ENCODE measurements at regions not wholly inside any gene's neighbourhood (a gene's known extent, or its start where the extent isn't known, plus 50 kb on each side); places are given as distances from the start of the nearest gene placed in this dataset.
"Not testable (repeated sequence)": the region's sequence is repeated elsewhere in the genome, so short reads cannot be mapped to it uniquely, and the experiment has no call there.

DNA sequence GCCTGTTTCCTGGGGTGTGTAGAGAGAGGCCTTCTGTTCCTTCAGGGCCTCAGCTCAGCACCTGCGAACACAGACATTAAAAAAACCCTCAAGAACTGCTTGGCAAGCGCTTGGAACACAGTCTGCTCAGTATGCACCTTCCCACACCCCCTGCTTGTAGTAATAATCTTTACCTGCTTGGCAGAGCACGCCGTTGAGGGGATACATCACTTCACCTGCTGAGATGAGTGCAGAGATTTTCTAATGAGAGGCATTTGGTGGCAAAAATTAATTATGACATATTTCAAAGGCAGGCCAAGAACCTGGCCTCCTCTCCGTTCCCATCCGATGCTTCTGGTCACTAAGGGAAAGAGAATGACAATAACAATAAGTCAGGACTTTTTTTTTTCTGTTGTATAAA lies 93.4 kb upstream of the DPP6 start:
- H3K27me3 Mint-ChIP-seq; H3K27ac Mint-ChIP-seq; POLR2A ChIA-PET; intact Hi-C loops (cut with DNase I, micrococcal nuclease); CTCF ChIA-PET; ATAC-seq; H3K36me3 Mint-ChIP-seq (ENCODE audit: low read depth); H3K4me1 Mint-ChIP-seq; DNase-seq; H3K9me3 Mint-ChIP-seq (ENCODE audit: low read depth); H3K4me3 Mint-ChIP-seq: not testable (repeated sequence)

DNA sequence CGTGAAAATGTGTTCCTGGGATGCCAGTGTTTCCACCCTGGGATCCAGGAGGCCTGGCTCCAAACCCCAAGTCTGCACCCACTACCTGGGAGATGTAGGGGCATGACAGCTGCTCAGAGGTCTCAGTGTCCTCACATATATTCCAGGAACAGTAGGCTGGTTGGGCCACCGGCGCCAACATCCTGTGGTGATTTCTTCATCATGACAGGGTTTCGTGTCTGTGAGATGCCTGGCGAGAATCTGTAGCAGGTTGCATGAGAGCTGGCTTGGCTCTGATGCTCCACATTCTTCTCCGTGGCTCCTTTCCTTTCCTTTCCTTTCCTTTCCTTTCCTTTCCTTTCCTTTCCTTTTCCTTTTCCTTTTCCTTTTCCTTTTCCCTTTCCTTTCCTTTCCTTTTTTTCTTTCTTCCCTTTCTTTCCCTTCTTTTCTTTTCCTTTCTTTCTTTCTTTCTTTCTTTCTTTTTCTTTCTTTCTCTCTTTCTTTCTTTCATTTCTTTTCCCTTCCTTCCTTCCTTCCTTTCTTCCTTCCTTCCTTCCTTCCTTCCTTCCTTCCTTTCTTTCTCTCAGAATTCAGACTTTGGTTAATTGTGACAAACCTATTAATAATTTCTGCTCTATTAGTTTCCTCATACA lies 87.6 kb upstream of the DPP6 start:
- not testable (repeated sequence) for ATAC-seq; H3K36me3 Mint-ChIP-seq (ENCODE audit: low read depth)

DNA sequence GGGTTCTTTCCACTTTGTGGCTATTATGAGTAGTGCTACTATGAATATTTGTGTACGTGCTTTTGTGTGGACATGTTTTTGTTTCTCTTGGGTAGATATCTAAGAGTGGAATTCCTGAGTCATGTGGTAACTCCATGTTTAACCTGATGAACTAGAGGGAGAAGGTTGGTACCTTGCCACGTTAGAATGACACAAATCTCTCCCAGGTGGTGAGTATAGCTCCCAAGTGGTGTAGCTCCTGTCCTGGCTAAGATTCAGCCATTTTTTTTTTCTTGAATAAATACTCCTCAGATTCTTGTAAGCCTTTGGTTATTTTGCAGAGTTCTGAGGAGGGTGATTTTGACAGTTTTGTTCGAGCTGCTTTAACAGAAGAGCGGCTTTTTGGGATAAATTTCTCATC lies 83.2 kb upstream of the DPP6 start:
- H3K27ac Mint-ChIP-seq, POLR2A ChIA-PET: not testable (repeated sequence)

More for the DNA sequence above, 87.6 kb upstream of the DPP6 start:
- H3K4me3 Mint-ChIP-seq; intact Hi-C loops (cut with DNase I, micrococcal nuclease); H3K27ac Mint-ChIP-seq; H3K27me3 Mint-ChIP-seq; H3K4me1 Mint-ChIP-seq; DNase-seq; POLR2A ChIA-PET; H3K9me3 Mint-ChIP-seq (ENCODE audit: low read depth); CTCF ChIA-PET: not testable (repeated sequence)

DNA sequence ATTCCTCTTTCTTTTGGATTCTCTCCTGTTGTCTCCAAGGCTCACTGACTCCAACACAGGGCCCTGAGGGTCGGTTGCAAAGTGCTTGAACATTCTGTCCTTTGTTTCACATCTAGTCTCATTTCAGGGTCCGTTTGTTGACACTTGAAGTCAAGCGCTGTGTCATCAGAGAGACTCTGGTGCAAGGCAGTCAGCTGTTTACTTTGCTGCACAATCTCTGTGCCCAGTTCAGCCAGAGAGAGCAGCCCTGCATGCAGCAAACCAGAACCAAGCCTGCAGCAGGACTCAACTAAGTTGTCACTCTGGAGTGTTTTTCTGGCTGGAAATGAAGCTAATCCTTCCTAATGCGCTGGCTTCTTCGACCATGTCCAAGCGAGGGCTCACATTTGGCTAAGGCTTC lies 77.6 kb upstream of the DPP6 start:
- H3K36me3 Mint-ChIP-seq (ENCODE audit: low read depth); intact Hi-C loops (cut with DNase I, micrococcal nuclease); DNase-seq; H3K27me3 Mint-ChIP-seq; H3K9me3 Mint-ChIP-seq (ENCODE audit: low read depth); H3K4me1 Mint-ChIP-seq; H3K27ac Mint-ChIP-seq; CTCF ChIA-PET; POLR2A ChIA-PET; ATAC-seq; H3K4me3 Mint-ChIP-seq: not testable (repeated sequence)

More for the DNA sequence above, 83.2 kb upstream of the DPP6 start:
- H3K4me1 Mint-ChIP-seq; CTCF ChIA-PET; H3K9me3 Mint-ChIP-seq (ENCODE audit: low read depth); DNase-seq; ATAC-seq; H3K27me3 Mint-ChIP-seq; intact Hi-C loops (cut with DNase I, micrococcal nuclease); H3K4me3 Mint-ChIP-seq; H3K36me3 Mint-ChIP-seq (ENCODE audit: low read depth): not testable (repeated sequence)

GRCh38 chr7:153976745-153977144 lies 75.5 kb upstream of the DPP6 start:
- ATAC-seq; DNase-seq; H3K27ac Mint-ChIP-seq; H3K27me3 Mint-ChIP-seq; intact Hi-C loops (cut with DNase I, micrococcal nuclease); POLR2A ChIA-PET; H3K4me1 Mint-ChIP-seq; CTCF ChIA-PET; H3K4me3 Mint-ChIP-seq; H3K9me3 Mint-ChIP-seq (ENCODE audit: low read depth); H3K36me3 Mint-ChIP-seq (ENCODE audit: low read depth): not testable (repeated sequence)

- intact Hi-C loops (cut with DNase I, micrococcal nuclease); POLR2A ChIA-PET; H3K9me3 Mint-ChIP-seq (ENCODE audit: low read depth); H3K27ac Mint-ChIP-seq; H3K4me1 Mint-ChIP-seq; ATAC-seq; DNase-seq; H3K27me3 Mint-ChIP-seq; H3K4me3 Mint-ChIP-seq; H3K36me3 Mint-ChIP-seq (ENCODE audit: low read depth); CTCF ChIA-PET: not testable (repeated sequence)
These were observed 69.0 kb upstream of the DPP6 start for GRCh38 chr7:153983186-153983585.

DNA sequence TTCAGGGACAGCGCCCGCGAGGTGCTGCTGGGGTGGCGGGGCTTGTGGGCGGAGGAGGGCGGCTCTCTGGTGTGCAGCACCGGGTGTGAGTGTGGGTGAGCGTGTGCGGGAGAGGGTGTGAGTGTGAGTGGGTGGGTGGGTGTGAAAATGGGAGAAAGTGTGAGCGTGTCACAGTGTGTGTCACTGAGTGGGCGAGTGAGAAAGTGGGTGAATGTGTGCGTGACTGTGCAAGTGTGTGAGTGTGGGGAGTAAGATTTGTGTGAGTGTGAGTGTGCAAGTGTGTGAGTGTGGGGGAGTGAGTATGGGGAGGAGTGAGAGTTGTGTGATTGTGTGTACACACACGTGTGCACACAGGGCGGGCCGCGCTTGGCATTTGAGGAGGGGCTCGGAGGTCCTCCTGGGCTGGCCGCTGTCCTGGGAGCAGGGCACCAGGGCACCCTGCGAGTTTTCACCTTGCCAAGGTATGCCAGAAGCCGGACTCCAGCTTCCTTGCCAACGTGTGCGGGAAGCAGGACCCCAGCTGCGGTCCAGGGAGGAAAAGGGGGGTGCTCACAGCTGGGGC lies 63.1 kb upstream of the DPP6 start:
- ATAC-seq; H3K27me3 Mint-ChIP-seq; H3K4me3 Mint-ChIP-seq; CTCF ChIA-PET; POLR2A ChIA-PET; DNase-seq; intact Hi-C loops (cut with DNase I, micrococcal nuclease); H3K36me3 Mint-ChIP-seq (ENCODE audit: low read depth); H3K4me1 Mint-ChIP-seq; H3K27ac Mint-ChIP-seq; H3K9me3 Mint-ChIP-seq (ENCODE audit: low read depth): not testable (repeated sequence)

DNA sequence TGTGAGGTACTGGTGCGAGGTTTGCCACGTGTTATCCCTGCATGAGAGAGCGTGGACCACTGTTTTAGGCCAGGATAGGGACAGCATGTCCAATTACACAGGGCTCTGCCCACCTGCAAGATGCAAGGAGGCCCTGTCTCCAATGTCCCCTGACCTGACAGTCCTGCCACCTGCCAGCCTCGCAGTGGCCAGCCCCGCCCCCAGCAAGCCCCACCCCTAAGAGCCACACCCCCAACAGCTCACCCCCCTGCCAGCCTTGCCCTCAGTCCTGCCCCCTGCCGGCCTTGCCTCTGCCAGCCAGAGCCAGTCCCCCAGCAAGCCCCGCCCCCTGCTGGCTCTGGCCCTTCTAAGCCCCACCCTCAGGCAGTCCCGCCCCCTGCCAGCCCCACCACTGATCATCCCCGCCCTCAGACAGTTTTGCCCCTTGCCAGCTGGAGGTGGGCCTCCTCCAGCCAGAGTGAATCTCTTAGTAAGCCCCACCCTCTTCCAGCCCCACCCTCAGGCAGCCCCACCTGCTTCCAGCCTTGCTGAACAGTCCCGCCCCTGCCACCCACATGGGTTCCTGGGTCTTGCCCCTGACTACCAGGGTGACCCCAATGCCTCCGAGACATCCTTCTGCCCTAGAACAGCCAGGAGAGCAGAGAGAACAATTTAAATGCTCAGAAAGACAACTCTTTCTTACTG lies 62.3 kb upstream of the DPP6 start:
- H3K4me1 Mint-ChIP-seq; POLR2A ChIA-PET; H3K4me3 Mint-ChIP-seq; H3K27me3 Mint-ChIP-seq; CTCF ChIA-PET; H3K27ac Mint-ChIP-seq; H3K9me3 Mint-ChIP-seq (ENCODE audit: low read depth); H3K36me3 Mint-ChIP-seq (ENCODE audit: low read depth); intact Hi-C loops (cut with DNase I, micrococcal nuclease): not testable (repeated sequence)
- ATAC-seq (peak; percentile 75), DNase-seq (peak; percentile 7)

GRCh38 chr7:153991471-153991870 lies 60.7 kb upstream of the DPP6 start:
- H3K27me3 Mint-ChIP-seq; CTCF ChIA-PET; intact Hi-C loops (cut with DNase I, micrococcal nuclease); ATAC-seq; H3K27ac Mint-ChIP-seq; H3K4me1 Mint-ChIP-seq; DNase-seq; POLR2A ChIA-PET; H3K4me3 Mint-ChIP-seq; H3K9me3 Mint-ChIP-seq (ENCODE audit: low read depth); H3K36me3 Mint-ChIP-seq (ENCODE audit: low read depth): not testable (repeated sequence)

DNA sequence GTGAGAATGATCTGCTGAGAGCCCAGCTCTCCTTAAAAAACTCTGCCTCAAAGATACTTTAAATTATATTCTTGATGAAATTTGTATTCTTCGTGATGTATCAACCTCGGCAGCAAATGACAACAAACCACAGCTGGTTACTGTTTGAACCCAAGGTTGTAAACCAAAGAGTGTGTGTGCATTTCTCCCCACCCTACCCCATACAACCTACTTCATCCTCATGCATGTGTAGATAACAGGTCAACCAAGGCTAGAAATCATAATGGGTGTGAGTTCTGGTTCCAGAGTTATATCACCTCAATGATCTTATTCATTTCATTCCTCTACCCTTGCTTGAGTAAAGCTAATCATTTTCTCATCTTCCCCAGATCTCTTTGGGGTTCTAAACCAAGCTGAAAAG lies 58.8 kb upstream of the DPP6 start:
- H3K27ac Mint-ChIP-seq; H3K4me3 Mint-ChIP-seq; DNase-seq; ATAC-seq; H3K27me3 Mint-ChIP-seq; H3K36me3 Mint-ChIP-seq (ENCODE audit: low read depth); H3K4me1 Mint-ChIP-seq; CTCF ChIA-PET; intact Hi-C loops (cut with DNase I, micrococcal nuclease); H3K9me3 Mint-ChIP-seq (ENCODE audit: low read depth); POLR2A ChIA-PET: not testable (repeated sequence)

DNA sequence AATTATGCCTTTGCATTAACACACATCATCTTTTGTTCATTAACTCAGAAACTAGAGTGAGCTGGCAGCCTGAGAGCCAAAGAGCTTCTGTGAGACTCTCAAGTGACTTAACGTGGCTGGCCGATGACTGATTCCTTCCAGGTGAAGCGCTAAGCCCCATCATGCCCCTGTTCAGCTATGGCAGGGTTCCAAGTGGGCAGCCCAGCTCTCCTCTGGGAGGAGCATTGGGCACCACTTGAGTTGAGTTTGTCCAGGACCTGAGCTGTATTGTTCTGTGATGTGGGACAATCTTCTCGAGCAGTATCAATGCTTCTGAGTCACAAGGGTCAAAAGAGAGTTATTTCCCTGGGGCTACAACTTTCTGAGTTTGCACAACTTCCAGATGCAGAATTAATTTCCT lies 53.3 kb upstream of the DPP6 start:
- H3K4me3 Mint-ChIP-seq; H3K9me3 Mint-ChIP-seq (ENCODE audit: low read depth); H3K4me1 Mint-ChIP-seq; intact Hi-C loops (cut with DNase I, micrococcal nuclease); H3K27me3 Mint-ChIP-seq; POLR2A ChIA-PET; DNase-seq; H3K27ac Mint-ChIP-seq; CTCF ChIA-PET; H3K36me3 Mint-ChIP-seq (ENCODE audit: low read depth); ATAC-seq: not testable (repeated sequence)

All from activated CD4-positive, alpha-beta T cell treated with anti-CD3 and anti-CD28 coated beads for 36 hours (primary cell).